NK-92 treated with Interleukin-12 subunit alpha and Interleukin-12 subunit beta, amount 100 ng/mL, for 24 hours (cell line): ENCODE measurements at regions not wholly inside any gene's neighbourhood (a gene's known extent, or its start where the extent isn't known, plus 50 kb on each side); places are given as distances from the start of the nearest gene placed in this dataset.
"Not testable (repeated sequence)": the region's sequence is repeated elsewhere in the genome, so short reads cannot be mapped to it uniquely, and the experiment has no call there.

ENCODE experiments used
- DNase-seq: peaks from one replicate; lab custom pipeline; 2025; lab: John Stamatoyannopoulos, UW

GRCh38 chr4:106869551-106869950 is 166.6 kb downstream of the DKK2 start:
- no peak for DNase-seq

- DNase-seq = no peak
Measured at GRCh38 chr4:106868381-106869035, 167.6 kb downstream of the DKK2 start.

- DNase-seq = no peak
Measured at GRCh38 chr4:106864231-106864630, 171.9 kb downstream of the DKK2 start.

GRCh38 chr4:106854569-106855351 is 181.4 kb downstream of the DKK2 start:
- no peak for DNase-seq

GRCh38 chr4:106852426-106852825 is 183.7 kb downstream of the DKK2 start:
- no peak for DNase-seq

- DNase-seq = no peak
Measured at GRCh38 chr4:106851726-106852125, 184.4 kb downstream of the DKK2 start.

- DNase-seq = no peak
Measured at GRCh38 chr4:106850691-106851090, 185.4 kb downstream of the DKK2 start.

- no peak for DNase-seq
Measured at GRCh38 chr4:106835919-106836318, 200.2 kb downstream of the DKK2 start.

- DNase-seq = no peak
Measured at GRCh38 chr4:106830879-106831278, 205.2 kb downstream of the DKK2 start.

- DNase-seq = no peak
Measured at GRCh38 chr4:106818764-106819163, 217.3 kb downstream of the DKK2 start.

- no peak for DNase-seq
Measured at GRCh38 chr4:106816496-106816895, 219.6 kb downstream of the DKK2 start.

GRCh38 chr4:106810122-106810521 is 226.0 kb downstream of the DKK2 start:
- no peak for DNase-seq

GRCh38 chr4:106809076-106809475 is 227.0 kb downstream of the DKK2 start:
- no peak for DNase-seq

- no peak for DNase-seq
Measured at GRCh38 chr4:106806158-106806797, 229.8 kb downstream of the DKK2 start.

GRCh38 chr4:106803083-106803482 is 233.0 kb downstream of the DKK2 start:
- no peak for DNase-seq

GRCh38 chr4:106801386-106801785 is 234.7 kb downstream of the DKK2 start:
- no peak for DNase-seq

- no peak for DNase-seq
Measured at GRCh38 chr4:106796876-106797275, 239.2 kb downstream of the DKK2 start.

- no peak for DNase-seq
Measured at GRCh38 chr4:106795326-106795725, 240.8 kb downstream of the DKK2 start.

GRCh38 chr4:106793933-106794332 is 242.2 kb downstream of the DKK2 start:
- DNase-seq = no peak

- DNase-seq = no peak
Measured at GRCh38 chr4:106775636-106776035, 260.5 kb downstream of the DKK2 start.

- DNase-seq = not testable (repeated sequence)
Measured at GRCh38 chr4:106774055-106774454, 262.1 kb downstream of the DKK2 start.

- no peak for DNase-seq
Measured at GRCh38 chr4:106773076-106773905, 262.8 kb downstream of the DKK2 start.
